ENCODE measurements at regions not wholly inside any gene's neighbourhood (a gene's known extent, or its start where the extent isn't known, plus 50 kb on each side); places are given as distances from the start of the nearest gene placed in this dataset.

DNA sequence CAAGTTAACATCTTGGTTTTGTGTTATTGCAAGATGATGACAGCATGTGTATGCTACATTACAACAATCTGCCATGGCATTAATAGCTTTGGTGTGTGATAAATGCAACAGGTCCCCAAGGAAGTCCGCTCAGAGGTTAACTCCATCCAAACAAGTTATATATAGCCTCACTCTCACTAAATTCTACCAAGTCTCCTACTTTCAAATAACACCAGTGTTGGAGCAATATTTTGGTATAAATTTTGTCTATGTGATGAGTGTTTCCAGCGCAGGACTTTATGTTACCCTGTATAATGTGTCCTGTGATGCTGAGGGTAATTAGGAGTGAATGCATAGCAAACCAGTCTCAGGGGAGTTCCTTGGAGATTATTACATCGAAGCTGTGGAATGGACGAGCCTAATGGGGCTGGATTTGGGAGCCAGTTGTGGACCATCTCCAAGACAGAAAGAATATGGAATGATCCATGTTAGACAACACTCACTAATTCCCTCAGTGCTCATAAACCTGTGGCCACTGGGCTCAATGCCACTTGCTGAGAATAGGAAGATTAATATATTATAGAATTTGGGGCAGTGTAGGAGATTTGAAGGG lies 127.6 kb upstream of the CXCL12 start:
- intact Hi-C loops (cut with micrococcal nuclease), result no loop called here
- Mint-ChIP-seq H3K36me3 (ENCODE audit: insufficient read depth, unreplicated experiment) (no peaks in the 10 kb centered on the region), H3K27me3 (ENCODE audit: insufficient read depth, unreplicated experiment) (no peaks in the 10 kb centered on the region), H3K9me3 (ENCODE audit: unreplicated experiment) (no peaks in the 10 kb centered on the region), H3K4me3 (ENCODE audit: unreplicated experiment) (no peak overlapping the region), H3K27ac (ENCODE audit: low read depth, unreplicated experiment) (no peak overlapping the region), H3K4me1 (ENCODE audit: insufficient read depth, unreplicated experiment) (peaks cover 5% of the 10 kb centered on the region)
- ChIA-PET CTCF (interaction anchor here (0.6 to 1.2 kb wide), 2 partner anchors 648 to 651 kb away, joined by 3 to 4 read pairs; no protein-coding TSS in a partner anchor), POLR2A (interaction anchor here (0.8 kb wide), 1 partner anchor 116 kb away, joined by 4 read pairs; no protein-coding TSS in a partner anchor)
- no TSS peak for BruUV-seq (replicated peaks)
- TF ChIP-seq, protein P1, sequence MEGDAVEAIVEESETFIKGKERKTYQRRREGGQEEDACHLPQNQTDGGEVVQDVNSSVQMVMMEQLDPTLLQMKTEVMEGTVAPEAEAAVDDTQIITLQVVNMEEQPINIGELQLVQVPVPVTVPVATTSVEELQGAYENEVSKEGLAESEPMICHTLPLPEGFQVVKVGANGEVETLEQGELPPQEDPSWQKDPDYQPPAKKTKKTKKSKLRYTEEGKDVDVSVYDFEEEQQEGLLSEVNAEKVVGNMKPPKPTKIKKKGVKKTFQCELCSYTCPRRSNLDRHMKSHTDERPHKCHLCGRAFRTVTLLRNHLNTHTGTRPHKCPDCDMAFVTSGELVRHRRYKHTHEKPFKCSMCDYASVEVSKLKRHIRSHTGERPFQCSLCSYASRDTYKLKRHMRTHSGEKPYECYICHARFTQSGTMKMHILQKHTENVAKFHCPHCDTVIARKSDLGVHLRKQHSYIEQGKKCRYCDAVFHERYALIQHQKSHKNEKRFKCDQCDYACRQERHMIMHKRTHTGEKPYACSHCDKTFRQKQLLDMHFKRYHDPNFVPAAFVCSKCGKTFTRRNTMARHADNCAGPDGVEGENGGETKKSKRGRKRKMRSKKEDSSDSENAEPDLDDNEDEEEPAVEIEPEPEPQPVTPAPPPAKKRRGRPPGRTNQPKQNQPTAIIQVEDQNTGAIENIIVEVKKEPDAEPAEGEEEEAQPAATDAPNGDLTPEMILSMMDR (IDR thresholded peaks at IDR 0.05; ENCODE audit: unreplicated experiment), result no peak
- DNase-seq (ENCODE audit: unreplicated experiment), result no peak

DNA sequence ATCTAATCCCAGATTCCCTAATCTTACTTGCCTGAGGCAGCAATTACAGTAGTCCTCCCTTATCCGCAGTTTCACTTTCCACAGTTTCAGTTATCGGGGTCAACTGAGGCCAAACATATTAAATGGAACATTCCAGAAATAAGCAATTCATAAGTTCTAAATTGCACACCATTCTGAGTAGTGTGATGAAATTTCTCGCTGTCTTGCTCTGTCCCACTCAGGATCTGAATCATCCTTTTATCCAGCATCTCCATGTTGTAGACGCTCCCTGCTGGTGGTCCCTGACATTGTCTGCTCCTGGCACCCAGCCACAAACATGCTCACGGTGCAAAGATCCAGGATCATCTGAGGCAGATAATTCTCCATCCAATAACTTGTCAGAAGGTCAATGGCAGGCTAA lies 128.7 kb upstream of the CXCL12 start:
- DNase-seq (ENCODE audit: unreplicated experiment), result peak; percentile 23
- TF ChIP-seq, protein P1 (IDR thresholded peaks at IDR 0.05; ENCODE audit: unreplicated experiment), result no peak
- BruUV-seq (replicated peaks), result no TSS peak
- POLR2A ChIA-PET, result no interaction called here
- Mint-ChIP-seq H3K27me3 (ENCODE audit: insufficient read depth, unreplicated experiment) (no peaks in the 10 kb centered on the region), H3K4me1 (ENCODE audit: insufficient read depth, unreplicated experiment) (peaks cover 5% of the 10 kb centered on the region), H3K9me3 (ENCODE audit: unreplicated experiment) (no peaks in the 10 kb centered on the region), H3K4me3 (ENCODE audit: unreplicated experiment) (no peak overlapping the region), H3K27ac (ENCODE audit: low read depth, unreplicated experiment) (no peak overlapping the region), H3K36me3 (ENCODE audit: insufficient read depth, unreplicated experiment) (no peaks in the 10 kb centered on the region)
- CTCF ChIA-PET, result interaction anchor here (1.2 kb wide), 1 partner anchor 649 kb away, joined by 4 read pairs; no protein-coding TSS in a partner anchor
- intact Hi-C loops (cut with micrococcal nuclease), result no loop called here

DNA sequence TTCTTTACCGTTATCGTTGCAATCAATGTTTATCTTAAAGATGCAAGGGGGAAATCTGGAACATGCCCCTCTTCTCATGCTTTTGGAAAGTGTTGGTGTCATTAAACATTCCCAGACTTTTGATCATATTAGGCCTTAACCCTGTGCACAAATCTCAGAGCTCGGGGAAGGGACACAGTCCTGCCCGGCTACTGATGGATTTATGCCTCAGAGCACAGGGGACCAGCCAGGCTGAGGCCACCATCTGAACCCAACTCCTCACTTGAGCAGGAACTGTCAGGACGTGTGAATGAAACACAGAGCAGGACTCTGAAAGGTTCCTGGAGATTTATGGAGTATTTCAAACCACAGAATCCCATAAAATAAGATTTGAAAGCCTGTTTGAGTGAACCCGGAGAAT lies 132.0 kb upstream of the CXCL12 start:
- no peak overlapping the region for H3K27ac Mint-ChIP-seq (ENCODE audit: low read depth, unreplicated experiment)
- intact Hi-C loops (cut with micrococcal nuclease), result no loop called here
- H3K9me3 Mint-ChIP-seq (ENCODE audit: unreplicated experiment), result no peaks in the 10 kb centered on the region
- POLR2A ChIA-PET, result no interaction called here
- no peak overlapping the region for H3K4me3 Mint-ChIP-seq (ENCODE audit: unreplicated experiment)
- H3K27me3 Mint-ChIP-seq (ENCODE audit: insufficient read depth, unreplicated experiment), result no peaks in the 10 kb centered on the region
- TF ChIP-seq, protein P1 (IDR thresholded peaks at IDR 0.05; ENCODE audit: unreplicated experiment), result no peak
- peaks cover 5% of the 10 kb centered on the region for H3K4me1 Mint-ChIP-seq (ENCODE audit: insufficient read depth, unreplicated experiment)
- no peak for DNase-seq (ENCODE audit: unreplicated experiment)
- CTCF ChIA-PET, result no interaction called here
- BruUV-seq (replicated peaks), result no TSS peak
- H3K36me3 Mint-ChIP-seq (ENCODE audit: insufficient read depth, unreplicated experiment), result no peaks in the 10 kb centered on the region

DNA sequence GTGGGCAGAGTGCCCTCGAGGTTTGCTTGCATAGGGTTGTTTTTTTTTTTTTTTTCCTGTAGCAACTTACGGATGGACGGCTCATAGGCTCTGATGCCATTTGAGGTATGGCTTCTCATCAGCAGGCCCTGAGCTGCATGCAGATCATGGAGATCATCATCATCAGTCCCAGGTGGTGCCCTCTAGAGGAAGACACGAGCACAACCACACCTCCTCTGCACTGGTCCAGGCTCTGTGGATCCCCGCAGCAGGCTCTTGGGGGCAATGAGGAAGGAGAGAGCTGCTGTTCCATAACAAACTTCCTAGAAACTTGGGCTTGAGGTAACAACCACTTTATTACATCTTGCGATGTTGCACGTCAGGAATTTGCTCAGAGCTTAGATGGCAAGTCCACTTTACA lies 132.7 kb upstream of the CXCL12 start:
- H3K36me3 Mint-ChIP-seq (ENCODE audit: insufficient read depth, unreplicated experiment), result no peaks in the 10 kb centered on the region
- intact Hi-C loops (cut with micrococcal nuclease), result no loop called here
- no peak overlapping the region for H3K27ac Mint-ChIP-seq (ENCODE audit: low read depth, unreplicated experiment)
- ChIA-PET POLR2A (no interaction called here), CTCF (no interaction called here)
- TF ChIP-seq, protein P1 (IDR thresholded peaks at IDR 0.05; ENCODE audit: unreplicated experiment), result no peak
- peak; percentile 15 for DNase-seq (ENCODE audit: unreplicated experiment)
- H3K27me3 Mint-ChIP-seq (ENCODE audit: insufficient read depth, unreplicated experiment), result no peaks in the 10 kb centered on the region
- BruUV-seq (replicated peaks), result no TSS peak
- peaks cover 5% of the 10 kb centered on the region for H3K4me1 Mint-ChIP-seq (ENCODE audit: insufficient read depth, unreplicated experiment)
- no peaks in the 10 kb centered on the region for H3K9me3 Mint-ChIP-seq (ENCODE audit: unreplicated experiment)
- H3K4me3 Mint-ChIP-seq (ENCODE audit: unreplicated experiment), result no peak overlapping the region

All from MCF 10A (cell line).